Hypothalamus (tissue), 51 donors: ENCODE measurements at regions not wholly inside any gene's neighbourhood (a gene's known extent, or its start where the extent isn't known, plus 50 kb on each side); places are given as distances from the start of the nearest gene placed in this dataset.

Experiments used
- DNase-seq, 51 donors: peaks; one replicate each; lab custom pipeline; 2025; lab: John Stamatoyannopoulos, UW

DNA sequence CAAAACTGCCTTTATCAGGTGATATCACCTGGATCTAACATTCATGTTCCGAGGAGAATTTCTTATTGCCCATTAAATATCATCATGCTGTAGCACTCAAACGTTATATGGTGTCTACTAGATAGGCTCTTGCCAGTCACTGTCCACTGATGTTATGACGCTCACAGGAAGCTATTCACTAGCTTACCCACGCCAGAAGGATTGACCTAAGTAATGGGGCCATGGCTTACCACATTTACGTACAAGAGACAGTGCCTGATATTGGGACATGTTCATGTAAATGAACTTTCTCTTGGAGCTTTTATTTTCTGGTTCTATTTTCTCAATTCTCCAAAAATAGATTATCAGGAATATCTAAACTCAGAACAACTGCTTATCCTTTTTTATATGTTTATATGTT is 91.7 kb upstream of the NAALADL2 start:
- DNase-seq: no peak

DNA sequence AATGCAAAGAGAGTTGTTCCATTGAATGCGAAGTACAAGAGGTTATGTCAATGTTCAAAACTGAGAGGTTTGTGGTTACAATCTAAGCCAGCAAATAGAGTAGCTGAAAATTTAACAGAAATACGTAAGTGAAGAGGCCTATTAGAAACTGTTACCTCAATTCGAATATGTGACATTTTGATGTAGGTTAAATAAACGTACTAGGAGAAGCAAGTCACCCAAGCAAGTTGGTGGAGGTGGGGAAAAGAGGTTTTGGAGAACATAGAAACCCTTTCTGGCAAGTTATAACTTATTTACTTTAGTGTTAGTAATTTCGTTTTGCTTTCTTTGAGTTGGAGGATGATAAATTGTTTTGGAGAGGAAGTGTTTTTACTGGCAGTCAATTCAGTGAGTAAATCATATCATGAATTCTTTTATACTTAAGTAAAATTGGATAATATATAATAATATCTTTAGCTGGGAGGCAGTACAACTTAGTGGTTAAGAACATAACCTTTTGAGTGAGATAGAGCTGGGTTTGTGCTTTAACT is 91.2 kb upstream of the NAALADL2 start:
- no peak for DNase-seq

DNA sequence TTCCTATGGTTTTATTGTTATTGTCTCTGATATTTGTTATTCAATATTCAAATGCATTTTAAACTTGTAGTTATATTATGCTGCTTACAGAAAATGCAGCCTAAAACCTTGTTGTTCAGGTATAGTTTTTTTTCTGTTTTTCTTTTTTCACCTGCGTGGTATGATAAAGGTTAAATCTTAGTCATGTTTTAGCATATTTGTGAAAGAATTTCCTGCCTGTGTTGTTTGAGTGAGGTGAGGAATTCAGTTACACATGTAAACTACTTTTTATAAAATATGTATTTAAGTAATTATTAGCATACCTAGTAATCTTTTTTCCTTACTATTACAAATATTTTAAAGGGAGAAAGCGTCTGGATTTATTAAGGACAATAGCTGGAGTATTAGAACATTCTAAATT is 90.0 kb upstream of the NAALADL2 start:
- DNase-seq: no peak

DNA sequence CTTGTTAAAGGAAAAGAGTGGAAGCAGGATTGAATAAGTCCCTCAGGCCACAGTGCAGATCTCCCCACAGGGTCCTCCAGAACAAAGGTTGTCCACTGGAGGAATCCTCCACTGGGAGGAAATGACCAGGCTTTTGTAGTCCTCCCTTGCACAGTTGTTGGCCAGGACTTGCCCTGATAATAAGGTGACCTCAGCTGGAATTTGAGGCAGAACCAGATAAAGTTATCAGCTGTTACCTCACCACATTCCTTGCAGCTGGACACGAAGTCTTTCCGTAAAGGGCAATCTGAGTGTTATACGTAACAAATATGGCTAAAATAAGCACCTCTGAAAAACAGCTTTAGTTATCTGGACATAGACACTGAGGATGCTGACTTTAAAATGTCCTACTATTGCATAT is 83.5 kb upstream of the NAALADL2 start:
- DNase-seq: no peak

DNA sequence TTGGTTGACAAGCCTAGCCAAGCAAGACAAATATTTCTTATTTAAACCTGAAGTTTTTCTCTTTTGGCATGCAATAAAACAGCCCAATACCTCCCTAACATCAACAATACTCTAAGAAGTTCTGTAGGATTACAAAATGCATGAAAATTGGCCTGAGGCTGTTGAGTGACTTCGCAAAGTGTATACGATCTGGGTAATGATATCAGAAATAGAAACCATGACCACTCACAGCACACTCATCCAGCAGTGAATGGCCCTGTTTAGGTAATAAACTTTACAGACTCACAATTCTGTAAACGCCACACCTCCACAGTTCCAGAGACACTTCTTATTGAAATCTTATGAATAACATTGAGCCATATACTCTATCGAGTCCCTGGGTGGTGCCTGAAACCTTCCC is 83.0 kb upstream of the NAALADL2 start:
- DNase-seq: no peak

DNA sequence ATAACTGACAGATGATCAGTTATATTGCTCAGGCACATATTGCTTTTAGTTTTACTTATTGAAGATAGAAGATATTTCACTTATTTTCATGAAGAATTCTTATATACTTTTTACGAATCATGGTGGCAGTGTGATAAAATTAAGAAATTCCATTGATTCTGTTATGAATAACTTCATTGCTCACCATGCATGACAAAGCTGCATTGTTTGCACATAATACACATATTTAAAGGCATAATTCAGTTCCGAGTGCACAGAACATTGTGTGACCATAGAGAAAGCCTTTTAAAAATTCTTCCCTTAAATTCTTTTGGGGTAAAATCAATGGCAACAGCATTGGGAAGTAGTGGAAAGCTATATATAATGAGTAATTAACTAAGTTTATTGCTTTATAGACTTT is 82.5 kb upstream of the NAALADL2 start:
- DNase-seq: no peak

DNA sequence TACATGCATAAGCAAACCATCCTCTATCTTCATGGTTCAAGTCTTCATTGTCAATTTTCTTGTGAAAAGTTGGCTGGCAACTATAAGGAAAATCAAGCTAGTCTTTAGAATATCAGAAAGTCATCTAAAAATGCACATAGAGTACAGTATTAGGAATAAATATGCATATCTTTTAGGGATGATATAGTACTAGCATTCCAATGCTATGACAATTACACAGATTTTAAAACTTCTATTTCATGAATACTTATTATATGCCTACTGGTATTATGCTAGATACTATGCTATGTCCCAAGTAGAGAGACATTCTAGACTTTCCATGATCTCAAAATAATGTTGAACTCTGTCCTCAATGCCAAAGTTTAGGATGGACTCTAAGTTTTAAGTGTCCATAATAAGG is 81.3 kb upstream of the NAALADL2 start:
- DNase-seq: no peak

DNA sequence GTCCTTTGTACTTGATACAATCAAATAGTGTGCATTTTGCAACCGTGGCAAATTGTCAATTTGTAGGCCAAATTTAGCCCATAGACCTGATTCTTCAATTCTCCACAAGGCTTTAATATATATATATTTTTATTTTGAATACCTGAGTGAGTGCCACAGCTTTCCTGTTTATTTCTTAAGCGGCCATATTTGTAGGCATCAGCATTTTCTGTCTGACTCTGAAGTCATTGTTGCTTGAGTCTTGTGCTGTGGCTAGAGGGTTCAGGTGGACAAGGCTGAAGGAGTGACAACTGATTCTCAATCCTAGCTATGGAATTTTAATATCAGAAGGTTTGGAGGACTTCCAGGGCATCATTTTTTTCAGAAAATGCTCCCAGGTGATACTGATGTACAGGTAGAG is 75.6 kb upstream of the NAALADL2 start:
- no peak for DNase-seq

DNA sequence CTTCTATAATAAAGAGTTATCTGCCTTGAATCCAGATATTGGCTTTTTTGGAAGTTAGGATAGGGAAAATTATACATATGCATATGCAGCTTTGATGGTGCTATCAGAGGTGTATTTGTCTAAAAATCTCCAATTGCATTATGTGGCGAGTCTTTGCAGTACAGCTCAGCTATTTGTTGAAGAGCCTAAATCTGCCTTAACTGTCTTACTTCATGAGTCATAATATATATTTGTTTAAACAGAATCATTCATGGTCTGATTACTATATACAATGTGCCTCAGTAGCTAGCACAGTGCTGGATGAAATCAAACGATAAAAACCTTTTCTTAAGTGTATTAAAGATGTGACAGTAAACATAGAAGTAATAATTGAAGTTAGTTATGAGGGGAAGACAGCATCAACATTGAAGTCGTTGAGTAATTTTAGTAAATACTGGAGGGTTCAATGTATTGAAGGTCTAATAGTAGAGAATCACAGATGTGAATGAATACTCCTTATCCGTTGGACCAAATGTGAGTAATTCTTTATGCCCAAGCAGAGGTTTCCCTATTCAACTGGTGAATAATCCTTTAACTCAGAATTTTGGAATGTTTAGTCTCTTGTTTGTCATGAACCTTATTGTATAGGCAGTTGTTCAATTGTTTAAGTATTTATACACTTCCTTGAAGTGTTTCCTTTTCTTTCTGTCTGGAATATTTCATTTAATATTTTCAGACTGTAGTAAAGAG is 74.8 kb upstream of the NAALADL2 start:
- DNase-seq: no peak

DNA sequence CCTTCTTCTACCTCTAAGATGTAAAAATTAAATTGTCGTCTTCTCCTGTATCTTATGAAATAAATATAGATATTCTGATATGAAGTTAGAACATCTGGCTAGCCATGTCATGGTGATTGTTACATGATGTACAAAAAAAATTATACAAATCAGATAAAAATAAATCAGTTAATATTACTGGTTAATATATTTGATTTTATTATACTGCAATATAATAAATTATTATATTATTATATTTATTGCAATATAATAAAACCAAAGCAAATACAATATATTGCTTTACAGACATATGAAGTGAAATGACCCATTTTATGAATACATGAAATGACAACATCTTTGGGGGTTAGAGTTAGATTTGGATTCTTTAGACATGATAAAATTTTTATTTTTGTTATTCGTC is 72.3 kb upstream of the NAALADL2 start:
- no peak for DNase-seq

DNA sequence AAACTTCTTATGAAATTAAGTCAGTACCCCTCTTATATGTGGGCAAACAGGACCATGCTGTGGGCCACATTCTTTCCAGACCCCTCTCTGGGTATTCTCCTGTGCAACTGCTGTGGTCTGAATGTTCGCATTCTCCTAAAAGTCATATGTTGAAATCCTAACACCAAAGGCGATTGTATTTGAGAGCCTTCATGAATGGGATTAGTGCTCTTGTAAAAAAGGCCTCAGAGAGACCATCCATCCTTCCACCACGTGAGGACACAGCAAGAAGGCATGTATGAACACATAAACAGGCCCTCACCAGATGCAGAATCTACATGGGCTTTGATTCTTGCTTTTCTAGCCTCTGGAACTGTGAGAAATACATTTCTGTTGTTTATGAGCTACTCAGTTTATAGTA is 68.0 kb upstream of the NAALADL2 start:
- DNase-seq: no peak

DNA sequence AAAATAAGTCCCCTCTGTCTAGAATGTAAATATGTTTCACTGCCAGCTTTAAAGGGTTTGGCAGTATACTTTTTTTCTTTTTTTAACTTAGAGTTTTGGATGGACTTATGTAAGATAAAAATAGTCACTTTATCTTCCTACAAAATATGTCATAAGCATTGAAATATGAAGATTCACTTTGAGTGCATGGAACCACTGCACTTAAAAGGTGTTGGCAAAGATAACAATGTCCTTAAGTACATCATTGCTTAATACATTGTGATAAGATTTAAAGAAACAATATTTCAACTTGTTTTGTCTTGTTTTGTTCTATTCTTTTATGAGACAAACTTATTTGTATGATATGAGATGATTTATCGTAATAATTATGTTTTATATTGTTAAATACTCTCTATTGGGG is 66.3 kb upstream of the NAALADL2 start:
- no peak for DNase-seq
